Tongue (tissue), 1 donor: ENCODE measurements at regions not wholly inside any gene's neighbourhood (a gene's known extent, or its start where the extent isn't known, plus 50 kb on each side); places are given as distances from the start of the nearest gene placed in this dataset.

Experiments used
- DNase-seq: peaks from one replicate; pipeline ENCODE4 v3.0.0-alpha.2; 2015

GRCh38 chr11:19472679-19473078, 231.9 kb upstream of the E2F8 start:
- no peak for DNase-seq

GRCh38 chr11:19467904-19468303, 227.2 kb upstream of the E2F8 start:
- DNase-seq = no peak

- no peak for DNase-seq
Measured at GRCh38 chr11:19466314-19466713, 225.6 kb upstream of the E2F8 start.

- no peak for DNase-seq
Measured at GRCh38 chr11:19463976-19464375, 223.2 kb upstream of the E2F8 start.

- peak; percentile 83 for DNase-seq
Measured at GRCh38 chr11:19460718-19461405, 220.1 kb upstream of the E2F8 start.

GRCh38 chr11:19459240-19459639, 218.5 kb upstream of the E2F8 start:
- DNase-seq = no peak

GRCh38 chr11:19458721-19459120, 218.0 kb upstream of the E2F8 start:
- no peak for DNase-seq

- no peak for DNase-seq
Measured at GRCh38 chr11:19458231-19458630, 217.5 kb upstream of the E2F8 start.

GRCh38 chr11:19455731-19456130, 215.0 kb upstream of the E2F8 start:
- DNase-seq = peak; percentile 23

- DNase-seq = no peak
Measured at GRCh38 chr11:19453651-19454257, 213.0 kb upstream of the E2F8 start.

- no peak for DNase-seq
Measured at GRCh38 chr11:19451609-19452008, 210.9 kb upstream of the E2F8 start.

GRCh38 chr11:19450282-19450681, 209.5 kb upstream of the E2F8 start:
- DNase-seq = no peak

- DNase-seq = no peak
Measured at GRCh38 chr11:19448651-19449050, 207.9 kb upstream of the E2F8 start.

- DNase-seq = no peak
Measured at GRCh38 chr11:19447150-19447566, 206.4 kb upstream of the E2F8 start.

- DNase-seq = no peak
Measured at GRCh38 chr11:19445771-19446170, 205.0 kb upstream of the E2F8 start.

- no peak for DNase-seq
Measured at GRCh38 chr11:19444231-19444630, 203.5 kb upstream of the E2F8 start.

- DNase-seq = no peak
Measured at GRCh38 chr11:19442554-19442910, 201.8 kb upstream of the E2F8 start.

- DNase-seq = no peak
Measured at GRCh38 chr11:19441752-19442553, 201.2 kb upstream of the E2F8 start.

- DNase-seq = no peak
Measured at GRCh38 chr11:19441288-19441687, 200.5 kb upstream of the E2F8 start.

- no peak for DNase-seq
Measured at GRCh38 chr11:19437760-19438159, 197.0 kb upstream of the E2F8 start.

GRCh38 chr11:19436932-19437331, 196.2 kb upstream of the E2F8 start:
- DNase-seq = no peak

- DNase-seq = no peak
Measured at GRCh38 chr11:19435306-19435989, 194.7 kb upstream of the E2F8 start.

GRCh38 chr11:19433791-19434190, 193.0 kb upstream of the E2F8 start:
- no peak for DNase-seq
